Peyer's patch (tissue), 4 donors: ENCODE measurements at regions not wholly inside any gene's neighbourhood (a gene's known extent, or its start where the extent isn't known, plus 50 kb on each side); places are given as distances from the start of the nearest gene placed in this dataset.

ENCODE experiments used
- POLR2A ChIP-seq, 2 donors: fragments of 450-650 bp; IDR thresholded peaks; one replicate each; pipeline ENCODE4 v1.5.1; 2017; ENCODE audit warnings: antibody characterized with exemption in 2 of 2, mild to moderate bottlenecking in 2 of 2, moderate library complexity in 2 of 2
- TF ChIP-seq, protein P1 (sequence below), 6 experiments: fragments of 450-650 bp in 4 of 6; fragments of 200-600 bp in 2 of 6; sonication (generic) in 1 of 6; IDR thresholded peaks; one replicate each; pipeline ENCODE4 v1.5.1; 2017 to 2019; ENCODE audit warnings: antibody characterized with exemption in 6 of 6, mild to moderate bottlenecking in 3 of 6, moderate library complexity in 1 of 6

DNA sequence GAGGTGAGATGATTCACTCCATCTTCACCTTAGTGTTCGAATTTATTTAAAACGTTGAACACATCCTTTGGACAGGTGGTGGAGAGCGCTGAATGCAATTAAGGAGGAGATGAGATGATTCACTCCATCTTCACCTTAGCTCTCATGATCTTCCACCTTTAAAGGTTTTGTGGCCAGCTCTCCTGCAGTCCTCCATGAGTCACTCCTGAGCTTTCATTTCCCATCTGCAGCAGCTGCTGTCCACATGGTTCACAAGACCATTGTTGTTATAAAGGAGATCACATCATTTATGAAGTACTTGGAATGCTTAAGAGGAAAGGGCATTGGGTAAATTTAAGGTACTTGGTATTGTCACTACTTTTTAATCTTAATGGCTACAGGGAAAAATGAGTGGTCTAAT is 298.5 kb downstream of the PAX3 start:
- TF ChIP-seq, protein P1, sequence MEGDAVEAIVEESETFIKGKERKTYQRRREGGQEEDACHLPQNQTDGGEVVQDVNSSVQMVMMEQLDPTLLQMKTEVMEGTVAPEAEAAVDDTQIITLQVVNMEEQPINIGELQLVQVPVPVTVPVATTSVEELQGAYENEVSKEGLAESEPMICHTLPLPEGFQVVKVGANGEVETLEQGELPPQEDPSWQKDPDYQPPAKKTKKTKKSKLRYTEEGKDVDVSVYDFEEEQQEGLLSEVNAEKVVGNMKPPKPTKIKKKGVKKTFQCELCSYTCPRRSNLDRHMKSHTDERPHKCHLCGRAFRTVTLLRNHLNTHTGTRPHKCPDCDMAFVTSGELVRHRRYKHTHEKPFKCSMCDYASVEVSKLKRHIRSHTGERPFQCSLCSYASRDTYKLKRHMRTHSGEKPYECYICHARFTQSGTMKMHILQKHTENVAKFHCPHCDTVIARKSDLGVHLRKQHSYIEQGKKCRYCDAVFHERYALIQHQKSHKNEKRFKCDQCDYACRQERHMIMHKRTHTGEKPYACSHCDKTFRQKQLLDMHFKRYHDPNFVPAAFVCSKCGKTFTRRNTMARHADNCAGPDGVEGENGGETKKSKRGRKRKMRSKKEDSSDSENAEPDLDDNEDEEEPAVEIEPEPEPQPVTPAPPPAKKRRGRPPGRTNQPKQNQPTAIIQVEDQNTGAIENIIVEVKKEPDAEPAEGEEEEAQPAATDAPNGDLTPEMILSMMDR (IDR thresholded peaks at IDR 0.05) = no peak
- no peak for TF ChIP-seq POLR2A (IDR thresholded peaks at IDR 0.05)
